Kidney epithelial cell (primary cell): ENCODE measurements at regions not wholly inside any gene's neighbourhood (a gene's known extent, or its start where the extent isn't known, plus 50 kb on each side); places are given as distances from the start of the nearest gene placed in this dataset.

Experiments
- DNase-seq: peaks from one replicate; pipeline ENCODE4 v3.0.0-alpha.2; 2010; ENCODE audit warnings: low read depth
- H3K27me3 ChIP-seq: 2 replicates; pipeline ENCODE4 v1.6.0; 2011; ENCODE audit warnings: low read length; ENCODE audit not compliant: control insufficient read depth, insufficient read depth
- H3K36me3 ChIP-seq: 2 replicates; pipeline ENCODE4 v1.5.1; 2011; ENCODE audit warnings: low read length; ENCODE audit not compliant: control insufficient read depth, insufficient read depth
- H3K4me3 ChIP-seq: 2 replicates; pipeline ENCODE4 v1.5.1; 2011; ENCODE audit warnings: low read depth, mild to moderate bottlenecking, control low read depth, low read length
- CTCF ChIP-seq: IDR thresholded peaks from 2 replicates; pipeline ENCODE4 v1.5.1; 2011; ENCODE audit warnings: mild to moderate bottlenecking, moderate library complexity, low read length, control low read depth, inconsistent platforms; ENCODE audit not compliant: insufficient read depth, poor library complexity, severe bottlenecking

- no peak for TF ChIP-seq CTCF
- H3K36me3 ChIP-seq, result no peaks in the 10 kb centered on the region
- no peak overlapping the region for H3K4me3 ChIP-seq
- H3K27me3 ChIP-seq, result peaks cover 3% of the 10 kb centered on the region
- no peak for DNase-seq
Observed at GRCh38 chr2:118569876-118570535, 277.4 kb downstream of the EN1 start.

GRCh38 chr2:118568700-118569099, 278.7 kb downstream of the EN1 start:
- Histone ChIP-seq H3K4me3 (no peak overlapping the region), H3K27me3 (peaks cover 3% of the 10 kb centered on the region), H3K36me3 (no peaks in the 10 kb centered on the region)
- no peak for TF ChIP-seq CTCF
- no peak for DNase-seq

GRCh38 chr2:118565786-118566540, 281.5 kb downstream of the EN1 start:
- no peak overlapping the region for H3K4me3 ChIP-seq
- DNase-seq, result no peak
- no peaks in the 10 kb centered on the region for H3K36me3 ChIP-seq
- no peak for TF ChIP-seq CTCF
- peaks cover 3% of the 10 kb centered on the region for H3K27me3 ChIP-seq

GRCh38 chr2:118565301-118565700, 282.1 kb downstream of the EN1 start:
- no peaks in the 10 kb centered on the region for H3K36me3 ChIP-seq
- DNase-seq, result no peak
- no peak for TF ChIP-seq CTCF
- peaks cover 3% of the 10 kb centered on the region for H3K27me3 ChIP-seq
- H3K4me3 ChIP-seq, result no peak overlapping the region

- Histone ChIP-seq H3K27me3 (no peaks in the 10 kb centered on the region), H3K36me3 (no peaks in the 10 kb centered on the region), H3K4me3 (no peak overlapping the region)
- no peak for TF ChIP-seq CTCF
- DNase-seq, result no peak
Observed at GRCh38 chr2:118562144-118562543, 285.3 kb downstream of the EN1 start.
